CD4-positive, CD25-positive, alpha-beta regulatory T cell (primary cell): ENCODE measurements at regions not wholly inside any gene's neighbourhood (a gene's known extent, or its start where the extent isn't known, plus 50 kb on each side); places are given as distances from the start of the nearest gene placed in this dataset.

ENCODE experiments used
- ATAC-seq, 2 donors: fragments of 150-1000 bp; cut with Tn5 transposase; one replicate each; pipeline ENCODE4 v1.10.0; 2021; ENCODE audit warnings: low read depth in 2 of 2, moderate number of reproducible peaks in 2 of 2, moderate library complexity in 1 of 2
- DNase-seq, 3 donors: peaks; one replicate each; pipeline versions ENCODE4 v3.0.0 to v3.0.0-alpha.2; 2012 to 2022; ENCODE audit warnings: mixed read lengths in 1 of 3
- H3K27ac ChIP-seq: one replicate; pipeline ENCODE4 v1.7.0; 2013; ENCODE audit warnings: mild to moderate bottlenecking, low read length; ENCODE audit not compliant: insufficient read depth, poor library complexity, severe bottlenecking
- H3K27me3 ChIP-seq: one replicate; pipeline ENCODE4 v1.7.0; 2013; ENCODE audit warnings: low read length; ENCODE audit not compliant: control insufficient read depth, insufficient read depth
- H3K36me3 ChIP-seq: one replicate; pipeline ENCODE4 v1.7.0; 2013; ENCODE audit warnings: mild to moderate bottlenecking, low read length, moderate library complexity; ENCODE audit not compliant: control insufficient read depth, insufficient read depth
- H3K4me1 ChIP-seq: 2 replicates; pipeline ENCODE4 v1.7.0; 2013; ENCODE audit warnings: mild to moderate bottlenecking, low read length; ENCODE audit not compliant: insufficient read depth, control insufficient read depth, poor library complexity, severe bottlenecking
- H3K4me3 ChIP-seq: one replicate; pipeline ENCODE4 v1.7.0; 2013; ENCODE audit warnings: low read depth, mild to moderate bottlenecking, low read length, moderate library complexity
- H3K9me3 ChIP-seq, 2 experiments: 1 replicate in 1 of 2; 2 replicates in 1 of 2; pipeline ENCODE4 v1.7.0; 2013; ENCODE audit warnings: low read length in 2 of 2, mild to moderate bottlenecking in 1 of 2, moderate library complexity in 1 of 2; ENCODE audit not compliant: control insufficient read depth in 2 of 2
- H3K27ac Mint-ChIP-seq, 3 donors: one replicate each; pipeline ENCODE4 v1.8.0; 2020 to 2022; ENCODE audit warnings: mild to moderate bottlenecking in 3 of 3, mixed read lengths in 3 of 3, moderate library complexity in 2 of 3
- H3K27me3 Mint-ChIP-seq: one replicate; pipeline ENCODE4 v1.8.0; 2022; ENCODE audit warnings: mild to moderate bottlenecking, mixed read lengths
- H3K36me3 Mint-ChIP-seq: one replicate; pipeline ENCODE4 v1.8.0; 2020; ENCODE audit warnings: mixed read lengths
- H3K4me1 Mint-ChIP-seq, 4 donors: one replicate each; pipeline ENCODE4 v1.8.0; 2020 to 2022; ENCODE audit warnings: mixed read lengths in 4 of 4, mild to moderate bottlenecking in 1 of 4
- H3K4me3 Mint-ChIP-seq, 4 donors: one replicate each; pipeline ENCODE4 v1.8.0; 2020 to 2022; ENCODE audit warnings: mild to moderate bottlenecking in 4 of 4, mixed read lengths in 4 of 4, moderate library complexity in 3 of 4
- H3K9me3 Mint-ChIP-seq, 7 donors: one replicate each; pipeline ENCODE4 v1.8.0; 2020 to 2022; ENCODE audit warnings: mixed read lengths in 7 of 7, mild to moderate bottlenecking in 3 of 7, moderate library complexity in 2 of 7

DNA sequence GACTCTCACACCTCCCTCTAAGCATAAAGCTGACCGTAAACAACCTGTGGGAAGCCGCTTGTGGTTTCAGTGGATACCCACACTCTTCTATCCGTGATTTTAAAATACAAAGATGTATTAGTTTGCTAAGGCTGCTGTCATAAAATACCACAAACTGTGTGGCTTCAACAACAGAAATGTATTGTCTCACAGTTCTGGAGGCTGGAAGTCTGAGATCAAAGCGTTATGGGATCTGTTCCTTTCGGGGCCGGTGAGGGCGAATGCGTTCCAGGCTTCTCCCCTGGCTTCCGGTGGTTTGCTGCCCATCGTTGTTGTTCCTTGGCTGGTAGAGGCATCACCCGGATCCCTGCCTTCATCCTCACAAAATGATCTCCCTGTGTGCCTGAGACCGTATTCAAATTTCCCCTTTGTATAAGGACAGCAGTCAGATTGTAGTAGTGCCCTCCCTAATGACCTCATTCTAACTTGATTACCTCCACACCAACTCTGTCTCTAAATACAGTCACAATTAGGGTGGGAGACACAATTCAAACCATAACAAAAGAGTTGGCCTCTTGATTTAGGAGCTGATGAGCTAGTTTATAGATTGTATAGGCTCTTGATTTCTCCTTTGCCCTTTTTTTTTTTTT, 210.6 kb upstream of the SOX4 start:
- peaks cover 5% of the 10 kb centered on the region for H3K27me3 Mint-ChIP-seq
- no peak overlapping the region for H3K27ac Mint-ChIP-seq
- H3K4me3 Mint-ChIP-seq: no peak overlapping the region
- Histone ChIP-seq H3K4me3 (no peak overlapping the region), H3K9me3 (no peaks in the 10 kb centered on the region), H3K27me3 (no peaks in the 10 kb centered on the region), H3K4me1 (no peaks in the 10 kb centered on the region), H3K27ac (no peak overlapping the region), H3K36me3 (no peaks in the 10 kb centered on the region)
- H3K4me1 Mint-ChIP-seq: no peaks in the 10 kb centered on the region
- H3K9me3 Mint-ChIP-seq: no peaks in the 10 kb centered on the region
- ATAC-seq: no peak
- DNase-seq: no peak
- peaks cover 3% of the 10 kb centered on the region for H3K36me3 Mint-ChIP-seq

DNA sequence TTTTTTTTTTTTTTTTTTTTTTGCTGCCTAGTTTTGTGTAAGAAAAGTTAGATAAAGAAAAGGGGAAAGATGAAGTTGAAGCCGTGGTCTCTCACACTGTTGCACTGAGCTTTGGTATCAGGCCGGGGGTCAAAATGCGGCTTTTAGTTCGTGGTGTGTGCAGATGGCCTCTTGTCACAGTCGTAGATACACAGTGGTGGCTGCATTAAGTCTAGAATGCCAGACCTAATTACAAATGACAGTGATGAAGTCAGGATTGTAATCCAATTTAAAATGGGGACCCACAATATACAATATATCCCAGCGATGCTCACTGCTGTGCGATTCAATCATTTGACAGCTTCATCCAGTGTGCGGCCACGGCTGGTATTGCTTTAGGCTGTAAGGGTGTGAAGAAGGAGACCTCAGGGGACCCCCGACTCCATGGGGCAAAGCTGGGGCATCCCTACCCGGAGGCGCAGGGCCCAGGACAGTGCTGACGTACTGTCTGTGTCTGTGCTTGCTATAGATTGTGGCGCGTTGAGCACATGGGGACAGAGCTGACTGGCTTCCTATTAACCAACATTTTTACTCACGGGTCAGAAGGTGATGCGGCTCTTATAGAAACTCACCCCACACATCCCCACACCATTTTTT, 210.0 kb upstream of the SOX4 start:
- no peaks in the 10 kb centered on the region for H3K36me3 ChIP-seq
- no peak overlapping the region for H3K4me3 Mint-ChIP-seq
- H3K4me1 Mint-ChIP-seq: no peaks in the 10 kb centered on the region
- H3K9me3 Mint-ChIP-seq: no peaks in the 10 kb centered on the region
- no peak overlapping the region for H3K27ac Mint-ChIP-seq
- H3K4me1 ChIP-seq: no peaks in the 10 kb centered on the region
- H3K36me3 Mint-ChIP-seq: peaks cover 3% of the 10 kb centered on the region
- ATAC-seq (no peak), DNase-seq (no peak)
- H3K9me3 ChIP-seq: no peaks in the 10 kb centered on the region
- H3K4me3 ChIP-seq: no peak overlapping the region
- no peak overlapping the region for H3K27ac ChIP-seq
- H3K27me3 ChIP-seq: no peaks in the 10 kb centered on the region
- peaks cover 5% of the 10 kb centered on the region for H3K27me3 Mint-ChIP-seq

DNA sequence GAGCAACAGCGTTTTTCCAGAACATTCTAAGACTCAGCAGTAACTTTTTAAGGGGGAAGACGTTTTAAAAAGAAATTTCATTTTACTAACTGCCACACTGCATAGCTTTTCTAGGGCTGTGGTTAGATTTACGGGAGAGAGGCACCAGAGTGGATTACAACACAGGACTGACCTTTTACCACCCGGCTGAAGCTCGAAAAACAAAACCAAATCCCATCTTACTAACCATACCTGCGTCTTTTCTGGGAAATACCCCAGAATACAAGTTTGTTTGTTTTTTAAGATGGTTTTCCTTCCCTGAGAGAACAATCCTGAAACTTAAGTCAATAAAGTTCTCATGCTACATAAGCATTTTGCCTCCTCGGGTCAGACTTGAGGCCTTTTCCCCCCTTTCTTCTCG, 209.3 kb upstream of the SOX4 start:
- Mint-ChIP-seq H3K27me3 (peaks cover 5% of the 10 kb centered on the region), H3K36me3 (peaks cover 3% of the 10 kb centered on the region), H3K9me3 (no peaks in the 10 kb centered on the region), H3K4me1 (no peaks in the 10 kb centered on the region), H3K27ac (no peak overlapping the region), H3K4me3 (no peak overlapping the region)
- ATAC-seq (no peak), DNase-seq (no peak)
- Histone ChIP-seq H3K27ac (no peak overlapping the region), H3K36me3 (no peaks in the 10 kb centered on the region), H3K27me3 (no peaks in the 10 kb centered on the region), H3K9me3 (no peaks in the 10 kb centered on the region), H3K4me1 (no peaks in the 10 kb centered on the region), H3K4me3 (no peak overlapping the region)

DNA sequence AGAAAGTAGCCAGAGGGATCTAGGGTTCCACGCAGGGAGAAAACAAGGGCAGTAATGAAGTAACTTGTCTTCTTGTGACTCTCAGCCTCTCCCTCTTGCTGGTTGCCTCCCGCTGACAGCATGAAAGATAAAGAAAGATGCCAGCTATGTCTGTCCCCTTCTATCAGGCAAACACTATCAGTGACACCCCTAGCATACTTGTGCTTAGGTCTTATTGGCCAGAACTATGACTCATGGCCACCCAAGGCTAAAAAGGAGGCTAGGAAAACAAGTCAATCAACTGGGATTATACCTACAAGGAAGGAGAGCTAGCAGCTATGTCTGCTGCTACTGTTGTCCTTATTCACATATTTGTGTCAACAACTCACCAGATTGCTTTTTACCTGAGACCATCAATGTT, 206.8 kb upstream of the SOX4 start:
- H3K4me3 ChIP-seq: no peak overlapping the region
- no peak for ATAC-seq

DNA sequence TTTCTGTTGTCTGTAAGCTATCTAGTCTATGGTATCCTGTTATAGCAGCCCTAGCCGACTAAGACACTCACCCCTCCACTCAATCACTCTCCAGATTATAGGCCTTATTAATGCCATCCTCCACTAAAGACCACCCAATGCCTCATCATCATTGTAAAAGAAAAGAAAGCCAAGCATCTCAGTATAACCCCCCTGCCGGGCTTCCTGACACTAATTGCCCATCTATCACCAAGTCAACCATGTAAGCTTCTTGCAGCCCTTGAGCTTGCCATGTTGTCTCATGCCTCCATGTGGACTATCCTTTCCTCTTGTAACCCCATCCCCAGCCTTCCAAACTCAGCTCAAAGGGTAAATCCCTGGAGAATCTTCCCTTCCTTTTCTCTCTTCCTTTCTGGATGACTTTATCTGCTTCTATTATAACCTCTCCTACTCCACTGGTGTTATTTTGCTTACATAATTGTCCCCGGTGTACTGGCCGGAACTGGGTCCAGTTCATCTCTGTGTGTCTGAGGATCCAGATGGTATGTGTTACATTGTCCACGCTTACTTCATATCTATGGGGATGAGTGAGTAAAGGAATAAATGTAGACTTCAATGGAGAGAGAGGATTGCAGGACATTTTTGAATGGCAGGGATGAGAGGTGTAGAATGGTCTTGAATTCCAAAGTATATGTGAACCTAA, 202.9 kb upstream of the SOX4 start:
- Histone ChIP-seq H3K27me3 (no peaks in the 10 kb centered on the region), H3K36me3 (no peaks in the 10 kb centered on the region), H3K4me3 (no peak overlapping the region), H3K9me3 (no peaks in the 10 kb centered on the region), H3K27ac (no peak overlapping the region), H3K4me1 (no peaks in the 10 kb centered on the region)
- ATAC-seq (no peak), DNase-seq (no peak)
- H3K27me3 Mint-ChIP-seq: peaks cover 12% of the 10 kb centered on the region
- no peaks in the 10 kb centered on the region for H3K4me1 Mint-ChIP-seq
- H3K9me3 Mint-ChIP-seq: peaks cover 0 to 3% (median 1%) of the 10 kb centered on the region in 7 donors
- no peak overlapping the region for H3K4me3 Mint-ChIP-seq
- no peak overlapping the region for H3K27ac Mint-ChIP-seq
- peaks cover 3% of the 10 kb centered on the region for H3K36me3 Mint-ChIP-seq

More for the DNA sequence above, 206.8 kb upstream of the SOX4 start:
- Mint-ChIP-seq H3K4me3 (no peak overlapping the region), H3K27ac (no peak overlapping the region), H3K4me1 (no peaks in the 10 kb centered on the region), H3K27me3 (peaks cover 12% of the 10 kb centered on the region), H3K9me3 (peaks cover 0 to 3% (median 0%) of the 10 kb centered on the region in 7 donors), H3K36me3 (peaks cover 3% of the 10 kb centered on the region)
- Histone ChIP-seq H3K36me3 (no peaks in the 10 kb centered on the region), H3K27ac (no peak overlapping the region), H3K27me3 (no peaks in the 10 kb centered on the region), H3K4me1 (no peaks in the 10 kb centered on the region), H3K9me3 (no peaks in the 10 kb centered on the region)
- no peak for DNase-seq

DNA sequence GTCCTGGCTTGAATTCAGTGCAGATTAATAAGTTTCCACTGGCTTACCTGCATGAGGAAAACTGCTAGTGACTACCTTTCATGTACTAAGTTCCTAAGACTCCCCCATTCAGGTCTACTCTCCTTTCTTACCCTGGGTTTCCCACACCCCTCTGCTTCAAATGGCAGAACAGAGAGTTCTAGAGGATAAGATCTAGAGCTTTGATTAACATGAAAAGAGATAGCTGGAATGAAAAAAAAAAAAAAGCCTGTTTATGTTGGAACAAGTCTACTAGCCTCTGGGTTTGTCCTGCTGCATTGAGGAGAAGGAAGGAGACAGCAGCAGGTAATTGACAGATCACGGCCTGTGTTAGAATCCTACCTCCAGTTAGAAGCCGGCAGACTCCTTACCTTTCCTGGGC, 201.4 kb upstream of the SOX4 start:
- H3K9me3 Mint-ChIP-seq: peaks cover 0 to 3% (median 1%) of the 10 kb centered on the region in 7 donors
- H3K27ac Mint-ChIP-seq: no peak overlapping the region
- no peak overlapping the region for H3K27ac ChIP-seq
- H3K4me1 Mint-ChIP-seq: no peaks in the 10 kb centered on the region
- ATAC-seq (no peak), DNase-seq (no peak)
- H3K36me3 ChIP-seq: no peaks in the 10 kb centered on the region
- H3K4me3 ChIP-seq: no peak overlapping the region
- no peaks in the 10 kb centered on the region for H3K27me3 ChIP-seq
- no peaks in the 10 kb centered on the region for H3K4me1 ChIP-seq
- no peak overlapping the region for H3K4me3 Mint-ChIP-seq
- H3K36me3 Mint-ChIP-seq: no peaks in the 10 kb centered on the region
- H3K27me3 Mint-ChIP-seq: peaks cover 7% of the 10 kb centered on the region
- no peaks in the 10 kb centered on the region for H3K9me3 ChIP-seq

DNA sequence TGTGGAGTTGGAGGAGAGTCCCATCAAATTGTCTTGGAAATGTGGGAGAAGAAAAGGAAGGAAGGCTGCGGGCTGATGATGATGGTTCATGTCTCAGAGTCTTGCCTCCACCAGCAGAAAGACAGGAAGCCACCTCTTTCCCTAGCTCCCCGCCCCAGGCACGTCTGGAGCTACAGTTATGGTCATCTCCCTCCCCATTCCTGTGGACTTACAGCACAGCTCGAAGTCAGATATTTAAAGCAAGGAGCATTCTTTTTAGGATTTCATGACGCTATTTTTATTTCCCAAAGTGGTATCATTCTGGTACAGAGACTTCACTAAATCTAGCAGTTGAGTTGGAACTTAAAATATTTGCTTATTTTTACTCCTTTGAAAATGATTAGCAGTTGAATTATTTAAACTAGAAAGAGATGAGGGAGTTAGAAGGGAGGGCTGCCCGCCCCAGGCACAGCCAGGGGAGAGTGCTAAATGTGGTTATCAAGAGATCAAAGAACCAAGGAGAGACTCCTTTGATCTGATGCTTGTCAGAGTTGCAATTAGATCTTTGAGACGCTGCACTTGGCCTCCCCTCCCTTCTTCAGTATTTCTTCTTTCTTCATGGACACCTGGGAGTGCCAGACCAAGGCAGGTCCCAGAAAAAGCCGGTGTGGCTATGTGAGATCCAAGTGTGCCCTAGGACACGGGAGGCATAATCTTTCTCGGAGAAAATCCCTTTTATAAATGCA, 199.9 kb upstream of the SOX4 start:
- no peaks in the 10 kb centered on the region for H3K4me1 Mint-ChIP-seq
- H3K4me3 Mint-ChIP-seq: no peak overlapping the region
- Histone ChIP-seq H3K36me3 (no peaks in the 10 kb centered on the region), H3K27ac (no peak overlapping the region), H3K4me1 (no peaks in the 10 kb centered on the region), H3K4me3 (no peak overlapping the region), H3K9me3 (no peaks in the 10 kb centered on the region), H3K27me3 (no peaks in the 10 kb centered on the region)
- H3K27me3 Mint-ChIP-seq: peaks cover 7% of the 10 kb centered on the region
- H3K36me3 Mint-ChIP-seq: no peaks in the 10 kb centered on the region
- no peak for DNase-seq
- peaks cover 0 to 4% (median 1%) of the 10 kb centered on the region in 7 donors for H3K9me3 Mint-ChIP-seq
- no peak overlapping the region for H3K27ac Mint-ChIP-seq
- no peak for ATAC-seq
